HepG2 (cell line): ENCODE measurements at regions not wholly inside any gene's neighbourhood (a gene's known extent, or its start where the extent isn't known, plus 50 kb on each side); places are given as distances from the start of the nearest gene placed in this dataset.

Experiments used
- ATAC-seq: fragments of 200-7000 bp; cut with Tn5 transposase; 3 replicates; pipeline ENCODE4 v1.9.1; 2020; ENCODE audit warnings: mild to moderate bottlenecking, moderate library complexity
- BruUV-seq: library from RNA; stranded (reverse); fragments of 400-500 nt; replicated peaks from 2 replicates; lab custom pipeline; 2021; lab: Mats Ljungman, UMichigan
- CTCF ChIA-PET: fragments of 300-600 bp; formaldehyde crosslinking; extraction: SDS; loops from one replicate; lab custom pipeline; 2021; ENCODE audit warnings: low total read pairs, inconsistent platforms, low intra/inter-chr PET ratio; lab: Yijun Ruan, JAX
- POLR2A ChIA-PET: fragments of 350-600 bp; sonication (Branson Sonifier 250); formaldehyde crosslinking; loops from one replicate; lab custom pipeline; 2020; ENCODE audit warnings: antibody characterized with exemption, inconsistent platforms; lab: Yijun Ruan, JAX
- DNase-seq: peaks from one replicate; pipeline ENCODE4 v3.0.0-alpha.2; 2015; ENCODE audit warnings: low spot score
- FAIRE-seq: peaks from 3 replicates; lab custom pipeline; 2011; peaks lifted over from hg19 to GRCh38; lab: Jason Lieb, UNC
- H2AFZ ChIP-seq: one replicate; pipeline ENCODE4 v1.6.1; 2011; ENCODE audit warnings: low read length, inconsistent platforms
- H3K27ac ChIP-seq: fragments of 300-600 bp; 3 replicates; pipeline ENCODE4 v1.8.0; 2011; ENCODE audit warnings: mixed run types, mild to moderate bottlenecking, mixed read lengths, low read length, inconsistent platforms; ENCODE audit not compliant: insufficient read depth; ENCODE audit errors: extremely low read length
- H3K27me3 ChIP-seq, 2 experiments: fragments of 200-600 bp in 1 of 2; 2 replicates in 1 of 2; 3 replicates in 1 of 2; pipeline versions ENCODE4 v1.6.0 to v1.8.0; 2011; ENCODE audit warnings: low read length in 2 of 2, mild to moderate bottlenecking in 2 of 2, moderate library complexity in 2 of 2, inconsistent platforms in 1 of 2; ENCODE audit not compliant: insufficient read depth in 2 of 2, control insufficient read depth in 1 of 2
- H3K36me3 ChIP-seq, 2 experiments: fragments of 200-600 bp in 1 of 2; replicated peaks in 1 of 2; 2 replicates in 1 of 2; 3 replicates in 1 of 2; pipeline versions ENCODE4 v1.5.1 to v1.8.0; 2011; ENCODE audit warnings: low read length in 2 of 2, inconsistent platforms in 1 of 2; ENCODE audit not compliant: insufficient read depth in 2 of 2, control insufficient read depth in 1 of 2
- H3K4me1 ChIP-seq: 2 replicates; pipeline ENCODE4 v1.5.1; 2012; ENCODE audit warnings: low read length, inconsistent platforms; ENCODE audit not compliant: insufficient read depth
- H3K4me2 ChIP-seq: 2 replicates; pipeline ENCODE4 v1.6.0; 2011; ENCODE audit warnings: low read depth, low read length, inconsistent platforms
- H3K4me3 ChIP-seq, 3 experiments: fragments of 200-600 bp in 1 of 3; sonication (generic), shearing (Covaris generic) in 1 of 3; replicated peaks in 1 of 3; 2 replicates each; pipeline ENCODE4 v1.5.1; 2011 to 2016; ENCODE audit warnings: low read length in 3 of 3, inconsistent platforms in 2 of 3, low read depth in 2 of 3, mild to moderate bottlenecking in 2 of 3, control low read depth in 1 of 3, mixed read lengths in 1 of 3; ENCODE audit not compliant: insufficient read depth in 1 of 3
- H3K79me2 ChIP-seq: one replicate; pipeline ENCODE4 v1.6.1; 2011; ENCODE audit warnings: low read length, inconsistent platforms; ENCODE audit not compliant: insufficient read depth
- H3K9ac ChIP-seq: 2 replicates; pipeline ENCODE4 v1.6.0; 2011; ENCODE audit warnings: mild to moderate bottlenecking, low read depth, low read length, inconsistent platforms; ENCODE audit not compliant: insufficient read depth
- H3K9me3 ChIP-seq: 2 replicates; pipeline ENCODE4 v1.5.1; 2012; ENCODE audit warnings: mild to moderate bottlenecking, low read length
- H4K20me1 ChIP-seq: 2 replicates; pipeline ENCODE4 v1.6.0; 2011; ENCODE audit warnings: inconsistent platforms, mild to moderate bottlenecking, low read length, moderate library complexity; ENCODE audit not compliant: insufficient read depth
- MED1 ChIP-seq: sonication (generic); formaldehyde crosslinking; IDR thresholded peaks from 2 replicates; pipeline ENCODE4 v1.4.0; 2020; ENCODE audit warnings: missing genetic modification reagents
- NFYC ChIP-seq: IDR thresholded peaks from 2 replicates; pipeline ENCODE4 v1.6.1; 2016; ENCODE audit warnings: missing genetic modification reagents, missing compliant biosample characterization
- NPAS2 ChIP-seq: sonication (generic); formaldehyde crosslinking; IDR thresholded peaks from 2 replicates; pipeline ENCODE4 v1.8.0; 2022; ENCODE audit warnings: mild to moderate bottlenecking, missing genetic modification reagents, borderline replicate concordance
- PRMT3 ChIP-seq: sonication (generic); formaldehyde crosslinking; IDR thresholded peaks from 2 replicates; pipeline ENCODE4 v1.8.1; 2022; ENCODE audit warnings: low read depth, mild to moderate bottlenecking, moderate library complexity, missing genetic modification reagents, borderline replicate concordance
- ZNF143 ChIP-seq: sonication (generic); formaldehyde crosslinking; IDR thresholded peaks from 2 replicates; pipeline ENCODE4 v1.4.0; 2020; ENCODE audit warnings: missing genetic modification reagents
- ZNF326 ChIP-seq: sonication (generic); formaldehyde crosslinking; IDR thresholded peaks from 2 replicates; pipeline ENCODE4 v1.4.0; 2020; ENCODE audit warnings: missing genetic modification reagents, borderline replicate concordance
- ZNF460 ChIP-seq: sonication (generic); formaldehyde crosslinking; IDR thresholded peaks from 2 replicates; pipeline ENCODE4 v1.5.1; 2020; ENCODE audit warnings: missing genetic modification reagents, mild to moderate bottlenecking, borderline replicate concordance
- ZNF468 ChIP-seq: sonication (generic); formaldehyde crosslinking; IDR thresholded peaks from 2 replicates; pipeline ENCODE4 v1.8.0; 2022; ENCODE audit warnings: mild to moderate bottlenecking, moderate library complexity, missing genetic modification reagents
- ZNF570 ChIP-seq: sonication (generic); formaldehyde crosslinking; IDR thresholded peaks from 2 replicates; pipeline ENCODE4 v1.4.0; 2020; ENCODE audit warnings: mild to moderate bottlenecking, missing genetic modification reagents, borderline replicate concordance
- ZSCAN20 ChIP-seq: sonication (generic); formaldehyde crosslinking; IDR thresholded peaks from 2 replicates; pipeline ENCODE4 v1.4.0; 2020; ENCODE audit warnings: missing genetic modification reagents, mild to moderate bottlenecking, borderline replicate concordance
- WGBS: methylation state at CpG from one replicate; pipeline ENCODE4 v1.1.6; 2017; ENCODE audit warnings: low lambda C conversion rate; 5-methylcytosine and 5-hydroxymethylcytosine counted together
- in situ Hi-C: cut with HindIII; loops from 2 replicates; pipeline ENCODE4 v1.10.0; 2017; ENCODE audit warnings: low pct_unique_long_range_greater_than_20kb; ENCODE audit not compliant: extremely low pct_ligation_motif_present
- intact Hi-C: fragments of 100-400 bp; cut with micrococcal nuclease; formaldehyde crosslinking; loops from one replicate; pipeline ENCODE4 v1.10.0; 2022; ENCODE audit not compliant: unreplicated experiment
- TF ChIP-seq, protein P1 (sequence below), 2 experiments: fragments of 450-650 bp in 1 of 2; sonication (generic) in 1 of 2; formaldehyde crosslinking in 1 of 2; IDR thresholded peaks; 2 replicates each; pipeline versions ENCODE4 v1.6.1 to v1.8.0; 2016 to 2022; ENCODE audit warnings: antibody characterized with exemption in 1 of 2, mild to moderate bottlenecking in 1 of 2, missing genetic modification reagents in 1 of 2

DNA sequence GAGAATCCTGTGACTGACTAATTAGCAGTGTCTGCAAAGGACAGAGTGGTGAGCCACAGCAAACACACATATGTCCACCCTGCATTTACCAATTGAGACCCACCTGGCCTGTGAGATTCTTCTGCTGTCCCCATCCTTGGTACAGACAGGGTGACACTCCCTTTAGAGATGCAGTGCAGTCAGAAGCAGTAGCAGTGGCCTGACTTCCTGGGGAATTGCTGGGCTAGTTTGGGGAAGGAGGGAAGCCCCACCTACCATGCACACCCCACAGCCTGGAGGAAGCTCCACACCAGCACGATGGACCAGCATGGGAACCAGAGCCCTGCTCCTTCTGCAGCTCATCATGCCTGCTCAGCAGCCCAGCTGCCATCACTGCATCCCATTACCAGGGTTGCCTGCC is 924.9 kb upstream of the ZNF722 start (continued):
- TF ChIP-seq, protein P1, sequence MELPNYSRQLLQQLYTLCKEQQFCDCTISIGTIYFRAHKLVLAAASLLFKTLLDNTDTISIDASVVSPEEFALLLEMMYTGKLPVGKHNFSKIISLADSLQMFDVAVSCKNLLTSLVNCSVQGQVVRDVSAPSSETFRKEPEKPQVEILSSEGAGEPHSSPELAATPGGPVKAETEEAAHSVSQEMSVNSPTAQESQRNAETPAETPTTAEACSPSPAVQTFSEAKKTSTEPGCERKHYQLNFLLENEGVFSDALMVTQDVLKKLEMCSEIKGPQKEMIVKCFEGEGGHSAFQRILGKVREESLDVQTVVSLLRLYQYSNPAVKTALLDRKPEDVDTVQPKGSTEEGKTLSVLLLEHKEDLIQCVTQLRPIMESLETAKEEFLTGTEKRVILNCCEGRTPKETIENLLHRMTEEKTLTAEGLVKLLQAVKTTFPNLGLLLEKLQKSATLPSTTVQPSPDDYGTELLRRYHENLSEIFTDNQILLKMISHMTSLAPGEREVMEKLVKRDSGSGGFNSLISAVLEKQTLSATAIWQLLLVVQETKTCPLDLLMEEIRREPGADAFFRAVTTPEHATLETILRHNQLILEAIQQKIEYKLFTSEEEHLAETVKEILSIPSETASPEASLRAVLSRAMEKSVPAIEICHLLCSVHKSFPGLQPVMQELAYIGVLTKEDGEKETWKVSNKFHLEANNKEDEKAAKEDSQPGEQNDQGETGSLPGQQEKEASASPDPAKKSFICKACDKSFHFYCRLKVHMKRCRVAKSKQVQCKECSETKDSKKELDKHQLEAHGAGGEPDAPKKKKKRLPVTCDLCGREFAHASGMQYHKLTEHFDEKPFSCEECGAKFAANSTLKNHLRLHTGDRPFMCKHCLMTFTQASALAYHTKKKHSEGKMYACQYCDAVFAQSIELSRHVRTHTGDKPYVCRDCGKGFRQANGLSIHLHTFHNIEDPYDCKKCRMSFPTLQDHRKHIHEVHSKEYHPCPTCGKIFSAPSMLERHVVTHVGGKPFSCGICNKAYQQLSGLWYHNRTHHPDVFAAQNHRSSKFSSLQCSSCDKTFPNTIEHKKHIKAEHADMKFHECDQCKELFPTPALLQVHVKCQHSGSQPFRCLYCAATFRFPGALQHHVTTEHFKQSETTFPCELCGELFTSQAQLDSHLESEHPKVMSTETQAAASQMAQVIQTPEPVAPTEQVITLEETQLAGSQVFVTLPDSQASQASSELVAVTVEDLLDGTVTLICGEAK (IDR thresholded peaks at IDR 0.05): no peak
- TF ChIP-seq, protein P1 (CRISPR knock-in tag; IDR thresholded peaks at IDR 0.05): no peak
- no peak for TF ChIP-seq PRMT3

DNA sequence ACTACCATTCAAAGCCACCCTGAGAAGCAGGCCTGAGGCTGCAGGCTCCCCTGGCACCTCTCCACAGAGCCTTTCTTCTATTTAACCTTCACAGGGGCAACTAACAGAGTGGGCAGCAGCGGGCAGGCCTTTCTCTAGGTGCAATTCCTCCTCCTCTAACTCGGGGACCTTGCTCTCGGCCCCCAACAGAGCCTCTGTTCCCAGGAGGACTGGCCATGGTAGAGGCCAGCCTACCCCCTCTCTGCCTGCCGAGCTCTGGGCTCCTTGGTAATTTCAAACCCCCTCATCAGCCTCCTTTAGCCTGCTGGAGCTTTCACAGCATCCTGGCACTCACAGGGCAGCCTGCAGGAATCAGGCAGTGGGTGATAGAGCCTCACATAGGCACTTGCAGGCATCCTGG is 920.8 kb upstream of the ZNF722 start:
- no peak overlapping the region for H3K27ac ChIP-seq
- DNase-seq: no peak
- no peak overlapping the region for H3K4me3 ChIP-seq
- H3K4me2 ChIP-seq: no peak overlapping the region
- ChIA-PET POLR2A (no interaction called here), CTCF (no interaction called here)
- no peak for TF ChIP-seq ZNF326
- no peak for TF ChIP-seq ZNF460
- no peak for TF ChIP-seq MED1 (CRISPR knock-in tag)
- no peak for TF ChIP-seq NPAS2 (CRISPR knock-in tag)
- TF ChIP-seq ZNF570 (CRISPR knock-in tag): no peak
- no peak for TF ChIP-seq ZSCAN20 (CRISPR knock-in tag)
- TF ChIP-seq NFYC (CRISPR knock-in tag): no peak
- TF ChIP-seq ZNF143: no peak
- no peak for TF ChIP-seq ZNF468 (CRISPR knock-in tag)
- intact Hi-C loops (no loop called here), in situ Hi-C loops (no loop called here)
- no peaks in the 10 kb centered on the region for H3K4me1 ChIP-seq
- no peaks in the 10 kb centered on the region for H3K79me2 ChIP-seq
- H2AFZ ChIP-seq: no peak overlapping the region
- BruUV-seq: no TSS peak
- no peaks in the 10 kb centered on the region for H3K27me3 ChIP-seq
- 0% methylated on average over 3 of the region's 4 CpGs for WGBS
- no peaks in the 10 kb centered on the region for H4K20me1 ChIP-seq
- ATAC-seq: no peak
- no peak for FAIRE-seq
- H3K9me3 ChIP-seq: peaks cover 93% of the 10 kb centered on the region
- H3K9ac ChIP-seq: no peak overlapping the region
- no peaks in the 10 kb centered on the region for H3K36me3 ChIP-seq
